Natural killer cell (primary cell): ENCODE measurements at regions not wholly inside any gene's neighbourhood (a gene's known extent, or its start where the extent isn't known, plus 50 kb on each side); places are given as distances from the start of the nearest gene placed in this dataset.

Experiments used
- ATAC-seq, 3 donors: fragments of 150-1000 bp in 2 of 3; fragments of 200-7000 bp in 1 of 3; cut with Tn5 transposase; 1 replicate in 1 of 3; 2 replicates in 2 of 3; pipeline ENCODE4 v1.10.0; 2021; ENCODE audit warnings: mild to moderate bottlenecking in 2 of 3, moderate library complexity in 2 of 3
- DNase-seq, 2 donors: peaks; one replicate each; pipeline versions ENCODE4 v3.0.0 to v3.0.0-alpha.2; 2013 to 2021; ENCODE audit warnings: mixed read lengths in 1 of 2
- H3K27ac ChIP-seq: one replicate; pipeline ENCODE4 v1.5.1; 2013; ENCODE audit warnings: mild to moderate bottlenecking, low read length
- H3K27me3 ChIP-seq: one replicate; pipeline ENCODE4 v1.6.1; 2013; ENCODE audit warnings: low read length; ENCODE audit not compliant: control insufficient read depth, insufficient read depth
- H3K36me3 ChIP-seq: one replicate; pipeline ENCODE4 v1.6.1; 2013; ENCODE audit warnings: low read length; ENCODE audit not compliant: control insufficient read depth, insufficient read depth
- H3K4me1 ChIP-seq: one replicate; pipeline ENCODE4 v1.6.1; 2013; ENCODE audit warnings: low read length; ENCODE audit not compliant: control insufficient read depth, insufficient read depth
- H3K4me3 ChIP-seq: one replicate; pipeline ENCODE4 v1.5.1; 2013; ENCODE audit warnings: low read length
- H3K9me3 ChIP-seq: one replicate; pipeline ENCODE4 v1.6.1; 2013; ENCODE audit warnings: low read length; ENCODE audit not compliant: control insufficient read depth, insufficient read depth
- H3K27ac Mint-ChIP-seq, 2 donors: one replicate each; pipeline ENCODE4 v1.8.0; 2022; ENCODE audit warnings: mild to moderate bottlenecking in 2 of 2, mixed read lengths in 2 of 2, moderate library complexity in 1 of 2
- H3K27me3 Mint-ChIP-seq, 2 donors: one replicate each; pipeline ENCODE4 v1.8.0; 2022; ENCODE audit warnings: low read depth in 2 of 2, mixed read lengths in 2 of 2
- H3K36me3 Mint-ChIP-seq: one replicate; pipeline ENCODE4 v1.8.0; 2022; ENCODE audit warnings: mixed read lengths
- H3K4me1 Mint-ChIP-seq, 2 donors: one replicate each; pipeline ENCODE4 v1.8.0; 2022; ENCODE audit warnings: mixed read lengths in 2 of 2
- H3K4me3 Mint-ChIP-seq: one replicate; pipeline ENCODE4 v1.8.0; 2022; ENCODE audit warnings: mild to moderate bottlenecking, moderate library complexity, mixed read lengths
- H3K9me3 Mint-ChIP-seq, 2 donors: one replicate each; pipeline ENCODE4 v1.8.0; 2022; ENCODE audit warnings: mixed read lengths in 2 of 2
- WGBS: methylation state at CpG from one replicate; pipeline ENCODE4 v1.1.7; 2013; ENCODE audit warnings: missing lambda C conversion rate; ENCODE audit not compliant: insufficient coverage; 5-methylcytosine and 5-hydroxymethylcytosine counted together
- intact Hi-C: fragments of 100-400 bp; cut with micrococcal nuclease; formaldehyde crosslinking; loops from one replicate; pipeline ENCODE4 v1.14.2; 2022
- TF ChIP-seq, protein P1 (sequence below): fragments of 200-600 bp; IDR thresholded peaks from one replicate; pipeline ENCODE4 v1.8.0; 2022; ENCODE audit warnings: antibody characterized with exemption

GRCh38 chr20:52012079-52012478 lies 179.5 kb downstream of the ZFP64 start:
- H3K4me3 Mint-ChIP-seq, result no peak overlapping the region

DNA sequence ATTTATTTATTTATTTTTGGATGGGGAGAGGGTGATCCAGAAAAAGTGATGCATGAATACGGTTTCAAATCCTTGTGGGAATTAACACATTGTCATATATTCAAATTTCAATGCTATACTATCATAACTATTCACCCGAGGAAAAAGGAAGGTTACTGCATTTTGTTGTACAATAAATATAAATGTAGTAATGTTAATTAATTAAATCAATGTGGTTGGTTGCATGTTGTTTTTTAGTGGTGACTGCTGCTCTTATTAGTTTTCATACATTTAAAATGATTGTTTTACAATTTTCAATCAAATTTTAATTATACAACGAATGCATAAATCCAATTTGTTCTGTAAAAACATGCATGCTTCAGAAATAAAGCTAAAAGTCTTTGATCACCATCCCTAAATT lies 180.5 kb downstream of the ZFP64 start:
- no peak overlapping the region for H3K4me3 ChIP-seq
- DNase-seq (no peak), ATAC-seq (no peak)
- Mint-ChIP-seq H3K36me3 (peaks cover 9% of the 10 kb centered on the region), H3K4me3 (no peak overlapping the region), H3K27ac (no peak overlapping the region), H3K27me3 (no peaks in the 10 kb centered on the region), H3K4me1 (no peaks in the 10 kb centered on the region), H3K9me3 (peaks cover 0 to 2% of the 10 kb centered on the region in 2 donors)
- TF ChIP-seq, protein P1, sequence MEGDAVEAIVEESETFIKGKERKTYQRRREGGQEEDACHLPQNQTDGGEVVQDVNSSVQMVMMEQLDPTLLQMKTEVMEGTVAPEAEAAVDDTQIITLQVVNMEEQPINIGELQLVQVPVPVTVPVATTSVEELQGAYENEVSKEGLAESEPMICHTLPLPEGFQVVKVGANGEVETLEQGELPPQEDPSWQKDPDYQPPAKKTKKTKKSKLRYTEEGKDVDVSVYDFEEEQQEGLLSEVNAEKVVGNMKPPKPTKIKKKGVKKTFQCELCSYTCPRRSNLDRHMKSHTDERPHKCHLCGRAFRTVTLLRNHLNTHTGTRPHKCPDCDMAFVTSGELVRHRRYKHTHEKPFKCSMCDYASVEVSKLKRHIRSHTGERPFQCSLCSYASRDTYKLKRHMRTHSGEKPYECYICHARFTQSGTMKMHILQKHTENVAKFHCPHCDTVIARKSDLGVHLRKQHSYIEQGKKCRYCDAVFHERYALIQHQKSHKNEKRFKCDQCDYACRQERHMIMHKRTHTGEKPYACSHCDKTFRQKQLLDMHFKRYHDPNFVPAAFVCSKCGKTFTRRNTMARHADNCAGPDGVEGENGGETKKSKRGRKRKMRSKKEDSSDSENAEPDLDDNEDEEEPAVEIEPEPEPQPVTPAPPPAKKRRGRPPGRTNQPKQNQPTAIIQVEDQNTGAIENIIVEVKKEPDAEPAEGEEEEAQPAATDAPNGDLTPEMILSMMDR, result no peak
- no peaks in the 10 kb centered on the region for H3K4me1 ChIP-seq
- no peaks in the 10 kb centered on the region for H3K27me3 ChIP-seq
- H3K27ac ChIP-seq, result no peak overlapping the region
- intact Hi-C loops, result no loop called here
- H3K9me3 ChIP-seq, result peaks cover 5% of the 10 kb centered on the region
- no CpG with 5 or more reads among the region's 3 CpGs for WGBS
- H3K36me3 ChIP-seq, result no peaks in the 10 kb centered on the region

More at GRCh38 chr20:52012079-52012478, 179.5 kb downstream of the ZFP64 start:
- no peaks in the 10 kb centered on the region for H3K36me3 ChIP-seq
- H3K4me1 Mint-ChIP-seq, result no peaks in the 10 kb centered on the region
- H3K4me3 ChIP-seq, result no peak overlapping the region
- H3K27me3 Mint-ChIP-seq, result no peaks in the 10 kb centered on the region
- intact Hi-C loops, result no loop called here
- TF ChIP-seq, protein P1, result no peak
- H3K36me3 Mint-ChIP-seq, result peaks cover 9% of the 10 kb centered on the region
- H3K27ac Mint-ChIP-seq, result no peak overlapping the region
- 92% methylated on average over 4 of the region's 5 CpGs for WGBS
- H3K9me3 Mint-ChIP-seq, result peaks cover 0 to 2% of the 10 kb centered on the region in 2 donors
- ATAC-seq, result no peak
- H3K27ac ChIP-seq, result no peak overlapping the region
- H3K4me1 ChIP-seq, result no peaks in the 10 kb centered on the region
- H3K9me3 ChIP-seq, result peaks cover 5% of the 10 kb centered on the region
- DNase-seq, result no peak
- H3K27me3 ChIP-seq, result no peaks in the 10 kb centered on the region

GRCh38 chr20:52010541-52010940 lies 181.0 kb downstream of the ZFP64 start:
- H3K4me3 Mint-ChIP-seq, result no peak overlapping the region
- H3K27me3 Mint-ChIP-seq, result no peaks in the 10 kb centered on the region
- H3K27ac Mint-ChIP-seq, result no peak overlapping the region
- WGBS, result 87% methylated on average over 11 of the region's 11 CpGs
- no peak for ATAC-seq
- no peaks in the 10 kb centered on the region for H3K4me1 Mint-ChIP-seq
- H3K9me3 Mint-ChIP-seq, result peaks cover 0 to 2% of the 10 kb centered on the region in 2 donors
- Histone ChIP-seq H3K4me3 (no peak overlapping the region), H3K9me3 (peaks cover 5% of the 10 kb centered on the region), H3K27me3 (no peaks in the 10 kb centered on the region), H3K36me3 (no peaks in the 10 kb centered on the region), H3K4me1 (no peaks in the 10 kb centered on the region), H3K27ac (no peak overlapping the region)
- H3K36me3 Mint-ChIP-seq, result peaks cover 9% of the 10 kb centered on the region
- DNase-seq, result no peak
- TF ChIP-seq, protein P1, result no peak
- intact Hi-C loops, result no loop called here

DNA sequence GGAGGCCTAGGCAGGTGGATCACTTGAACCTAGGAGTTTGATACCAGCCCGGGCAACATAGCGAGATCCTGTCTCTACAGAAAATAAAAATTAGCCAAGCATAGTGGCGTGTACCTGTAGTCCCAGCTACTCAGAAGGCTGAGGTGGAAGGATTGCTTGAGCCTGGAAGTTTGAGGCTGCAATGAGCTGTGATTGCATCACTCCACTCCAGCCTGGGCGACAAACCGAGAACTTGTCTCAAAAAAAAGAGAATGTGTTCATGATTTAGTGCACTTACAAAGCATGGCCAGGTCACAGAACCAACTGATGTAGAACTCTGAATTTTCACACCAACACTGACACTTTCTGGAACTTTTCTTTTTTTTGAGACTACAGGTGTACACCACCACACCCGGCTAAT lies 182.7 kb downstream of the ZFP64 start:
- Mint-ChIP-seq H3K27ac (no peak overlapping the region), H3K4me3 (no peak overlapping the region), H3K36me3 (peaks cover 9% of the 10 kb centered on the region), H3K27me3 (no peaks in the 10 kb centered on the region), H3K4me1 (no peaks in the 10 kb centered on the region), H3K9me3 (peaks cover 0 to 2% of the 10 kb centered on the region in 2 donors)
- TF ChIP-seq, protein P1, result no peak
- Histone ChIP-seq H3K27ac (no peak overlapping the region), H3K4me1 (no peaks in the 10 kb centered on the region), H3K27me3 (no peaks in the 10 kb centered on the region), H3K36me3 (no peaks in the 10 kb centered on the region), H3K9me3 (peaks cover 5% of the 10 kb centered on the region), H3K4me3 (no peak overlapping the region)
- DNase-seq (no peak), ATAC-seq (no peak)
- intact Hi-C loops, result no loop called here
- WGBS, result 93% methylated on average over 6 of the region's 6 CpGs
